Sigmoid colon (tissue), 6 donors: ENCODE measurements at regions not wholly inside any gene's neighbourhood (a gene's known extent, or its start where the extent isn't known, plus 50 kb on each side); places are given as distances from the start of the nearest gene placed in this dataset.

Source experiments
- DNase-seq: peaks from one replicate; pipeline ENCODE4 v3.0.0-alpha.2; 2019
- H3K27ac ChIP-seq, 4 donors: fragments of 200-600 bp; sonication (generic); one replicate each; pipeline ENCODE4 v1.5.1; 2016 to 2019; ENCODE audit warnings: mild to moderate bottlenecking in 1 of 4
- H3K27me3 ChIP-seq, 3 donors: fragments of 200-600 bp; sonication (generic); one replicate each; pipeline ENCODE4 v1.5.1; 2019; ENCODE audit warnings: mild to moderate bottlenecking in 1 of 3
- H3K36me3 ChIP-seq, 4 donors: fragments of 200-600 bp; sonication (generic); one replicate each; pipeline ENCODE4 v1.5.1; 2016 to 2019
- H3K4me1 ChIP-seq, 4 donors: fragments of 200-600 bp; sonication (generic); one replicate each; pipeline ENCODE4 v1.5.1; 2017 to 2019
- H3K4me3 ChIP-seq, 4 donors: fragments of 200-600 bp; sonication (generic); one replicate each; pipeline ENCODE4 v1.5.1; 2017 to 2019; ENCODE audit warnings: mild to moderate bottlenecking in 2 of 4, moderate library complexity in 1 of 4
- H3K9me3 ChIP-seq, 4 donors: fragments of 200-600 bp in 3 of 4; sonication (generic) in 3 of 4; one replicate each; pipeline versions ENCODE4 v1.5.1 to v1.6.1; 2013 to 2019
- EP300 ChIP-seq, 4 donors: sonication (generic); formaldehyde crosslinking; IDR thresholded peaks; one replicate each; pipeline ENCODE4 v1.6.1; 2017; ENCODE audit warnings: antibody characterized with exemption in 4 of 4
- POLR2A ChIP-seq, 2 donors: fragments of 450-650 bp; IDR thresholded peaks; one replicate each; pipeline ENCODE4 v1.6.1; 2016; ENCODE audit warnings: antibody characterized with exemption in 2 of 2, mild to moderate bottlenecking in 2 of 2, moderate library complexity in 2 of 2
- POLR2AphosphoS5 ChIP-seq, 4 donors: sonication (generic); formaldehyde crosslinking; IDR thresholded peaks; one replicate each; pipeline ENCODE4 v1.6.1; 2017; ENCODE audit warnings: antibody characterized with exemption in 4 of 4
- WGBS, 2 donors: extraction: QIAGEN DNeasy Blood & Tissue Kit; methylation state at CpG; one replicate each; pipeline ENCODE4 v1.1.7; 2013; 5-methylcytosine and 5-hydroxymethylcytosine counted together
- intact Hi-C: fragments of 100-400 bp; cut with DNase I; formaldehyde crosslinking; loops from one replicate; pipeline ENCODE4 v1.15.1; 2023
- TF ChIP-seq, protein P1 (sequence below), 4 experiments: fragments of 450-650 bp in 3 of 4; fragments of 200-600 bp in 1 of 4; IDR thresholded peaks; one replicate each; pipeline ENCODE4 v1.5.1; 2016 to 2019; ENCODE audit warnings: antibody characterized with exemption in 4 of 4, mild to moderate bottlenecking in 3 of 4, moderate library complexity in 2 of 4
- donor health status: healthy with polysubstance abuse.
- donor health status: healthy.

DNA sequence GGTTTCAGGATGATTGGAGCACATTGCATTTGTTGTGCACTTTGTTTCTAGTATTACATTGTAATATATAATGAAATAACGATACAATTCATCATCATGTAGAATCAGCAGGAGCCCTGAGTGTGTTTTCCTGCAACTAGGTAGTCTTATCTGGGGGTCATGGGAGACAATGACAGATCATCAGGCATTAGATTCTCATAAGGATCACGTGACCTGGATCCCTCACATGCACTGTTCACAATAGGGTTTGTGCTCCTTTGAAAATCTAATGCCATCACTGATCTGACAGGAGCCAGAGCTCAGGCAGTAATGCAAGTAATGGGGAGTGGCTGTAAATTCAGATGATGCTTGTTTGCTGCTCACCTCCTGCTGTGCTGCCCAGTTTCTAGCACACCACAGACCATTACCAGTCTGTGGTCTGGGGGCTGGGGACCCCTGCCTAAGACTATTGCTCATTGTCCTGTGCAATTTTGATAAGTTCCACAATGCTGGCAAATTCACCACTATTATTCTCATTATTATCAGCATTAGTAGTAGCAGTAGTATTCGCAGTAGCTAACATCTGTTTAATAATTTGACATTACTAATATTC, 428.7 kb upstream of the TNP1 start:
- Histone ChIP-seq H3K4me3 (no peak overlapping the region), H3K9me3 (no peaks in the 10 kb centered on the region), H3K27ac (peak overlapping the region in 1 of 4 donors; percentile 58), H3K4me1 (peaks cover 0 to 30% (median 21%) of the 10 kb centered on the region in 4 donors), H3K36me3 (no peaks in the 10 kb centered on the region), H3K27me3 (no peaks in the 10 kb centered on the region)
- WGBS, 2 donors = 74 to 75% methylated on average over 3 of the region's 3 CpGs
- DNase-seq = no peak
- TF ChIP-seq EP300 (IDR thresholded peaks at IDR 0.05) = no peak
- TF ChIP-seq POLR2AphosphoS5 (IDR thresholded peaks at IDR 0.05) = no peak
- TF ChIP-seq POLR2A (IDR thresholded peaks at IDR 0.05) = no peak
- TF ChIP-seq, protein P1, sequence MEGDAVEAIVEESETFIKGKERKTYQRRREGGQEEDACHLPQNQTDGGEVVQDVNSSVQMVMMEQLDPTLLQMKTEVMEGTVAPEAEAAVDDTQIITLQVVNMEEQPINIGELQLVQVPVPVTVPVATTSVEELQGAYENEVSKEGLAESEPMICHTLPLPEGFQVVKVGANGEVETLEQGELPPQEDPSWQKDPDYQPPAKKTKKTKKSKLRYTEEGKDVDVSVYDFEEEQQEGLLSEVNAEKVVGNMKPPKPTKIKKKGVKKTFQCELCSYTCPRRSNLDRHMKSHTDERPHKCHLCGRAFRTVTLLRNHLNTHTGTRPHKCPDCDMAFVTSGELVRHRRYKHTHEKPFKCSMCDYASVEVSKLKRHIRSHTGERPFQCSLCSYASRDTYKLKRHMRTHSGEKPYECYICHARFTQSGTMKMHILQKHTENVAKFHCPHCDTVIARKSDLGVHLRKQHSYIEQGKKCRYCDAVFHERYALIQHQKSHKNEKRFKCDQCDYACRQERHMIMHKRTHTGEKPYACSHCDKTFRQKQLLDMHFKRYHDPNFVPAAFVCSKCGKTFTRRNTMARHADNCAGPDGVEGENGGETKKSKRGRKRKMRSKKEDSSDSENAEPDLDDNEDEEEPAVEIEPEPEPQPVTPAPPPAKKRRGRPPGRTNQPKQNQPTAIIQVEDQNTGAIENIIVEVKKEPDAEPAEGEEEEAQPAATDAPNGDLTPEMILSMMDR (IDR thresholded peaks at IDR 0.05) = no peak
- intact Hi-C loops = no loop called here

DNA sequence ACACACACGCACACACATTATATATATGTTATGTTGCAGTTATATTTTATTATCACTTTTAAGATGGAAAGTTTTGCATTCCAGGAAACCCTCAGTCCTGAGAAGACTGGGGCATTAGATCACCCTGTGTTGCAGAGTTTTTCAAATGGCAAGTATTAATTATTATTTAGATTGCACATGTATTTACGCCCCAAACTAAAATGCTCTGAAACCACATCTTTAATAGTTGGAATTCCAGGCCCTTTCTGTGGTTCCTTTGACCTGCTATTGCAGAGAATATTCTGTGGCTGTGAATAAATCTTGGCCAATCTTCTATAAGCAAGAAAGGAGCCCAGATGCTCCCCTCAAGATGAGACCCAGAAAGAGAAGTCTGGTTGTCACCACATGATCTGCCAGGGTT, 427.0 kb upstream of the TNP1 start:
- 87 to 95% methylated on average over 2 of the region's 2 CpGs for whole genome bisulfite sequencing, 2 donors

DNA sequence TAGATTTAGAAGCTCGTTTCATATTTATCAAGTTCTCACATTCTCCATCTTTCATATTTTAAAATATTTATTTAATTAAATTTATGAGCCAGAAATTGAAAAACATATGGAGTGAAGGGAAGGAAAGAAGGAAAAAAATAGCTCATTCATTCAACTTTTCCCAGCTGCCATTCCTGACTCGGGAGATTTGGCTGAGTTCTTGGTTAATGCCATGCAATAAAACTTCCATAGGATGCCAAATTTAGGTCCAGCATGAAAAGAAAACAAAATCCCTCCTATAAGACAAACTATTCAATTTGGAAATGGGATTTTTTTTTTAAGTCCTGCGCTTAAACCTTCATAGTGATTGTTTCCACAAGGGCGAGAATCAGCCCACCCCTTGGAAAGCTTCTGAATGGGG, 426.1 kb upstream of the TNP1 start:
- Histone ChIP-seq H3K27ac (no peak overlapping the region), H3K27me3 (no peaks in the 10 kb centered on the region), H3K4me1 (peaks cover 0 to 28% (median 18%) of the 10 kb centered on the region in 4 donors), H3K36me3 (no peaks in the 10 kb centered on the region), H3K9me3 (no peaks in the 10 kb centered on the region), H3K4me3 (no peak overlapping the region)
- intact Hi-C loops = no loop called here
- DNase-seq = no peak
- WGBS, 2 donors = 80 to 91% methylated on average over 4 of the region's 4 CpGs
- TF ChIP-seq EP300 (IDR thresholded peaks at IDR 0.05) = no peak
- TF ChIP-seq, protein P1 (IDR thresholded peaks at IDR 0.05) = no peak
- TF ChIP-seq POLR2A (IDR thresholded peaks at IDR 0.05) = no peak
- TF ChIP-seq POLR2AphosphoS5 (IDR thresholded peaks at IDR 0.05) = no peak

More for the DNA sequence above, 427.0 kb upstream of the TNP1 start:
- H3K27ac ChIP-seq = no peak overlapping the region
- DNase-seq = no peak
- H3K27me3 ChIP-seq = no peaks in the 10 kb centered on the region
- H3K4me3 ChIP-seq = no peak overlapping the region
- H3K36me3 ChIP-seq = no peaks in the 10 kb centered on the region
- intact Hi-C loops = no loop called here
- TF ChIP-seq POLR2A (IDR thresholded peaks at IDR 0.05) (no peak), EP300 (IDR thresholded peaks at IDR 0.05) (no peak), POLR2AphosphoS5 (IDR thresholded peaks at IDR 0.05) (no peak)
- TF ChIP-seq, protein P1 (IDR thresholded peaks at IDR 0.05) = no peak
- H3K9me3 ChIP-seq = no peaks in the 10 kb centered on the region
- peaks cover 0 to 28% (median 18%) of the 10 kb centered on the region in 4 donors for H3K4me1 ChIP-seq

DNA sequence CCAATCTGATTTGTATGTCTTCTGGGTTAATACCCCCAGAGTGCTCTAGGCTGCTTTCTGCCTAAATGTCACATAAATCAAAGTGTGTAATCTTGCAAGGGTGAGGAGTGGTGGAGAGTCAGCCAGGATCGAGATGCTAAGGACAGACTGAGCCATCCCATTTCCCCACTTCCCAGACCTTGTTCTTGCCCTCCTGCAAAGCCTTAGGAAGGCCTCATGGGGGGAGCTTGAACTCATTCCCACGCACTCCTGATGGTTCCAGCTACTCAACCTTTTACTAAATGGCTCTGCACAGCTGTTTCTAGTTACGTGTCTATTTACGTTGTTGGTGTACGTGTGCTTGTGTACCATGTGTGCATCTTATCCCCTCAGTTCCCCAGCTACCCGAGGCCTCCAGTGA, 423.6 kb upstream of the TNP1 start:
- intact Hi-C loops = no loop called here
- TF ChIP-seq, protein P1 (IDR thresholded peaks at IDR 0.05) = no peak
- no peak for TF ChIP-seq POLR2A (IDR thresholded peaks at IDR 0.05)
- no peak for TF ChIP-seq EP300 (IDR thresholded peaks at IDR 0.05)
- no peak for TF ChIP-seq POLR2AphosphoS5 (IDR thresholded peaks at IDR 0.05)
- H3K9me3 ChIP-seq = no peaks in the 10 kb centered on the region
- DNase-seq = no peak
- no peak overlapping the region for H3K4me3 ChIP-seq
- WGBS, 2 donors = 68 to 75% methylated on average over 6 of the region's 6 CpGs
- no peaks in the 10 kb centered on the region for H3K27me3 ChIP-seq
- no peaks in the 10 kb centered on the region for H3K36me3 ChIP-seq
- H3K27ac ChIP-seq = no peak overlapping the region
- peaks cover 0 to 22% (median 11%) of the 10 kb centered on the region in 4 donors for H3K4me1 ChIP-seq

DNA sequence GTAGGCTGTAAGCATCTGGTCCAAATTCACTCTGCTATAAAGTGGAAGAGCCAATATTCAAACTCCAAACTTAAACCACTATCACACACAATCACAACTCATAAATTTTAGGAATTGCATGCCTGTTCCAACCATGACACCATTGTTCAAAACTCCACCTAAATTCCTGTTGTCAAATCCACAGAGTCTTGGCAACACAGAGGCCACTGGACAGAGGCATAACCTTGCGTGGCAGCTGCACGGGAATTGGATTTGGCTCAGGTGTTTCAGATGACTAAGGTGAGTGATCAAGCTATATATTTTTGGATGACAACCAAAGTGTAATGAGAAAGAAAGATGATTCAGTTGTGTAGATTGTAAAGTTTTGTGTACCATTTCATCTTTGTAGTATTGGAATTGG, 422.7 kb upstream of the TNP1 start:
- no peak overlapping the region for H3K4me3 ChIP-seq
- H3K9me3 ChIP-seq = no peaks in the 10 kb centered on the region
- DNase-seq = no peak
- TF ChIP-seq POLR2A (IDR thresholded peaks at IDR 0.05) = no peak
- peaks cover 0 to 31% (median 20%) of the 10 kb centered on the region in 4 donors for H3K4me1 ChIP-seq
- WGBS, 2 donors = 67 to 86% methylated on average over 2 of the region's 2 CpGs
- H3K27ac ChIP-seq = no peak overlapping the region
- H3K36me3 ChIP-seq = no peaks in the 10 kb centered on the region
- intact Hi-C loops = no loop called here
- no peaks in the 10 kb centered on the region for H3K27me3 ChIP-seq
